Endothelial cell of umbilical vein (primary cell): ENCODE measurements at regions not wholly inside any gene's neighbourhood (a gene's known extent, or its start where the extent isn't known, plus 50 kb on each side); places are given as distances from the start of the nearest gene placed in this dataset.

Source experiments
- CTCF ChIP-seq, 2 donors: IDR thresholded peaks; 1 replicate in 1 of 2; 2 replicates in 1 of 2; pipeline ENCODE4 v1.5.1; 2011; ENCODE audit warnings: low read length in 2 of 2, mild to moderate bottlenecking in 2 of 2, moderate library complexity in 2 of 2, control low read depth in 1 of 2, inconsistent platforms in 1 of 2, low read depth in 1 of 2; ENCODE audit not compliant: insufficient read depth in 1 of 2; ENCODE audit errors: extremely low read depth in 1 of 2
- EZH2 ChIP-seq: IDR thresholded peaks from 2 replicates; pipeline ENCODE4 v1.6.1; 2012; ENCODE audit warnings: borderline replicate concordance, low read depth, mild to moderate bottlenecking, moderate library complexity, low read length, inconsistent platforms; ENCODE audit not compliant: severe bottlenecking
- FOS ChIP-seq: IDR thresholded peaks from 2 replicates; pipeline ENCODE4 v1.6.1; 2011; ENCODE audit warnings: mild to moderate bottlenecking, low read length, moderate library complexity, borderline replicate concordance; ENCODE audit not compliant: insufficient read depth
- MAX ChIP-seq: IDR thresholded peaks from 2 replicates; pipeline ENCODE4 v1.6.1; 2011; ENCODE audit not compliant: insufficient read depth, insufficient read length
- POLR2A ChIP-seq: IDR thresholded peaks from 2 replicates; pipeline ENCODE4 v1.6.1; 2012; ENCODE audit warnings: low read depth, mild to moderate bottlenecking, control low read depth, low read length
- POLR2AphosphoS5 ChIP-seq: IDR thresholded peaks from 2 replicates; pipeline ENCODE4 v1.6.1; 2012; ENCODE audit warnings: low read depth, mild to moderate bottlenecking, control low read depth, low read length, moderate library complexity; ENCODE audit not compliant: insufficient read depth

GRCh38 chr3:95615592-95616310, 1198.6 kb upstream of the EPHA6 start:
- no peak for TF ChIP-seq POLR2AphosphoS5
- no peak for TF ChIP-seq CTCF (IDR thresholded peaks at IDR 0.05; ENCODE audit: extremely low read depth in 1 of 2, insufficient read depth in 1 of 2, low read depth in 1 of 2, low read length in 2 of 2)
- no peak for TF ChIP-seq POLR2A
- no peak for TF ChIP-seq MAX
- TF ChIP-seq EZH2, result no peak
- no peak for TF ChIP-seq FOS
